GM12873 (cell line): ENCODE measurements at regions not wholly inside any gene's neighbourhood (a gene's known extent, or its start where the extent isn't known, plus 50 kb on each side); places are given as distances from the start of the nearest gene placed in this dataset.

ENCODE experiments used
- CTCF ChIP-seq: IDR thresholded peaks from 2 replicates; pipeline ENCODE4 v1.5.1; 2012; ENCODE audit warnings: low read depth, mild to moderate bottlenecking, moderate library complexity, low read length, control low read depth; ENCODE audit not compliant: insufficient read depth; ENCODE audit errors: missing control alignments

GRCh38 chr4:43423276-43423675 is 530.8 kb downstream of the GRXCR1 start:
- no peak for TF ChIP-seq CTCF

DNA sequence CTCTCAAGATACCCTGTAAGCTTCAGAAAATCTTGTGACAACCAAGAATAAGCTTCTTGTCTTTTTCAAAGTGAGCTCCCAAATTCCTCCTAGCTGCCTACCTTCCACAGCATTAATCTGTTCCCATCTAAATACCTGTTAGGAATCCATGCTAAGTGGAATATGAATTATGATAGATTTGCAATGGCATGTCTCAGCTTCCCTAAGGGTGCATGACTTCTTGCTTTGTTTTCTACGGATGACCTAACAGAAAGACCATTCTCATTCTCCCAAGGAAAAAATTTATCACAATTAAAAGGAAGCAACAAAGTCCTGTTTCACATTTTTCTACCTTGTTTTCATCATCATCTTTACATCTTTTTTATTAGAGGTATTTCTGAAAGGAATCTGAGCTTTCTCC is 532.7 kb downstream of the GRXCR1 start:
- no peak for TF ChIP-seq CTCF

GRCh38 chr4:43435291-43435690 is 542.8 kb downstream of the GRXCR1 start:
- no peak for TF ChIP-seq CTCF

DNA sequence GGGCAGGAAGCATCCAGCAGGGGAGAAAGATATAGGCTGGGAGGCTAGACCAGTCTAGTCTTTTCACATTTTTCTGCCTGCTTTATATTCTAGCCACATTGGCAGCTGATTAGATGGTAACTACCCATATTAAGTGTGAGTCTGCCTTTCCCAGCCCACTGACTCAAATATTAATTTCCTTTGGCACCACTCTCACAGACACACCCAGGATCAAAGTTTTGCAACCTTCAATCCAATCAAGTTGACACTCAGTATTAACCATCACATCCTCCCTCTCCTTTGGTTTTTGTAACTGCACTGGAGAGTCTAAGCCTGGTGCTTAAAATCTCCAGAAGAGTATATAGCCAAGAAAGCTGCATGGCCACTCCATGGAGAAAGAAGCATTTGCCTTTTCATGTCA is 560.4 kb downstream of the GRXCR1 start:
- no peak for TF ChIP-seq CTCF

- no peak for TF ChIP-seq CTCF
These were observed 563.9 kb downstream of the GRXCR1 start for GRCh38 chr4:43456383-43456782.

DNA sequence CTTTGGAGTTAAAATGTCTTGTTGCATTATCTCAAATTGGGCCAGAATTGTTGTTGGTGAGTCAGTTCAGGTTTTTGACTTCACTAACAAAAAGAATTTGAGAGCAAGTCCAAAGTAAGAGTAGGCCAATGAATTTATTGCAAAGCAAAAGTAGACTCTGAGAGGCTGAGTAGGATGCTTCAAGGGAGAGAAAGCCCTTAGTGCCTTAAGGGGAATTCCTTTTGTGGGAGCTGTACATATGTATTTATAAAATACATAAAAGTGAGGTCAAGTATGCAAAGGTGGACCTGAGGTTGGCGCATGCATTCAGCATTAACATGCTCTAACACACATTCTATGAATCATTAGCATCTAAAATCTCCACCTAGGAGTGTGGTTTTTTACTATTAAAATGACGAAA is 565.4 kb downstream of the GRXCR1 start:
- no peak for TF ChIP-seq CTCF

DNA sequence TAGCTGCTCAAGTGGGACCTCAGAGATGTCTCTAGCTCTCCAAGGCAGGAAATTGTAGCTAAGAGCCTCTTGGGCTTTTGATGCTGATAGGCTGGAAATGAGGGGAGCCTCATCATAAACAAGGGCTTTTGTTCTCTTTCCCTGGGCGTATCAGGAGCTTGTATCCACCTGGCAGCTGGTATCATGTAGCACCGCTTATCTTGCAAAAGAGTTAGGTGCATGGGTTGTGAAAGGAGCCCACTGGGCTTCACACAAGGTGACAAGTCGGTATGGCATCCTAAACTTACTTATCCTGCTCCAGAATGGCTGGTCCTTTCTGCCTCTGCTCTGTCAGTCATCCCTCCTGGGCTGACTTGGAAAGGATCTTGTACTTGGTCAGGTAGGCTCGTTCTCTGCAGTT is 565.8 kb downstream of the GRXCR1 start:
- no peak for TF ChIP-seq CTCF

- no peak for TF ChIP-seq CTCF
These were observed 579.4 kb downstream of the GRXCR1 start for GRCh38 chr4:43471950-43472349.
